ENCODE measurements at regions not wholly inside any gene's neighbourhood (a gene's known extent, or its start where the extent isn't known, plus 50 kb on each side); places are given as distances from the start of the nearest gene placed in this dataset.

- no peak for DNase-seq (ENCODE audit: low read depth in 2 of 2)
Measured at GRCh38 chr9:135239100-135239768, 151.8 kb downstream of the OLFM1 start.

GRCh38 chr9:135239769-135240141, 152.3 kb downstream of the OLFM1 start:
- DNase-seq (ENCODE audit: low read depth in 2 of 2): no peak

- no peak for DNase-seq (ENCODE audit: low read depth in 2 of 2)
Measured at GRCh38 chr9:135240222-135240621, 152.8 kb downstream of the OLFM1 start.

GRCh38 chr9:135240871-135241311, 153.4 kb downstream of the OLFM1 start:
- no peak for DNase-seq (ENCODE audit: low read depth in 2 of 2)

GRCh38 chr9:135241381-135242048, 154.0 kb downstream of the OLFM1 start:
- DNase-seq (ENCODE audit: low read depth in 2 of 2): no peak

GRCh38 chr9:135242049-135242396, 154.6 kb downstream of the OLFM1 start:
- no peak for DNase-seq (ENCODE audit: low read depth in 2 of 2)

- no peak for DNase-seq (ENCODE audit: low read depth in 2 of 2)
Measured at GRCh38 chr9:135242406-135242805, 154.9 kb downstream of the OLFM1 start.

- no peak for DNase-seq (ENCODE audit: low read depth in 2 of 2)
Measured at GRCh38 chr9:135243201-135244190, 156.0 kb downstream of the OLFM1 start.

GRCh38 chr9:135244271-135245221, 157.1 kb downstream of the OLFM1 start:
- no peak for DNase-seq (ENCODE audit: low read depth in 2 of 2)

GRCh38 chr9:135245482-135246247, 158.2 kb downstream of the OLFM1 start:
- no peak for DNase-seq (ENCODE audit: low read depth in 2 of 2)

- no peak for DNase-seq (ENCODE audit: low read depth in 2 of 2)
Measured at GRCh38 chr9:135246248-135247205, 159.1 kb downstream of the OLFM1 start.

- DNase-seq (ENCODE audit: low read depth in 2 of 2): no peak
Measured at GRCh38 chr9:135247227-135247930, 159.9 kb downstream of the OLFM1 start.

GRCh38 chr9:135248111-135248510, 160.6 kb downstream of the OLFM1 start:
- no peak for DNase-seq (ENCODE audit: low read depth in 2 of 2)

- no peak for DNase-seq (ENCODE audit: low read depth in 2 of 2)
Measured at GRCh38 chr9:135248721-135249120, 161.3 kb downstream of the OLFM1 start.

- no peak for DNase-seq (ENCODE audit: low read depth in 2 of 2)
Measured at GRCh38 chr9:135249191-135249590, 161.7 kb downstream of the OLFM1 start.

GRCh38 chr9:135249711-135250110, 162.2 kb downstream of the OLFM1 start:
- DNase-seq (ENCODE audit: low read depth in 2 of 2): no peak

GRCh38 chr9:135251331-135251761, 163.9 kb downstream of the OLFM1 start:
- no peak for DNase-seq (ENCODE audit: low read depth in 2 of 2)

GRCh38 chr9:135251996-135252760, 164.7 kb downstream of the OLFM1 start:
- no peak for DNase-seq (ENCODE audit: low read depth in 2 of 2)
